RWPE1 (cell line): ENCODE measurements at regions not wholly inside any gene's neighbourhood (a gene's known extent, or its start where the extent isn't known, plus 50 kb on each side); places are given as distances from the start of the nearest gene placed in this dataset.

Experiments
- CTCF ChIA-PET: fragments of 350-600 bp; sonication (Branson Sonifier 250); formaldehyde crosslinking; extraction: SDS; loops from one replicate; lab custom pipeline; 2021; lab: Yijun Ruan, JAX
- POLR2A ChIA-PET: fragments of 400-600 bp; formaldehyde crosslinking; extraction: SDS; loops from one replicate; lab custom pipeline; 2020; ENCODE audit warnings: antibody characterized with exemption; ENCODE audit not compliant: low non-redundant PET; lab: Yijun Ruan, JAX
- DNase-seq: peaks from one replicate; pipeline ENCODE4 v3.0.0; 2012; ENCODE audit warnings: low spot score
- H3K27ac ChIP-seq: fragments of 450-650 bp; 2 replicates; pipeline ENCODE4 v1.5.1; 2017
- TF ChIP-seq, protein P1 (sequence below): fragments of 450-650 bp; conservative IDR thresholded peaks from 2 replicates; pipeline ENCODE4 v1.5.1; 2017; ENCODE audit warnings: low read depth, mild to moderate bottlenecking

DNA sequence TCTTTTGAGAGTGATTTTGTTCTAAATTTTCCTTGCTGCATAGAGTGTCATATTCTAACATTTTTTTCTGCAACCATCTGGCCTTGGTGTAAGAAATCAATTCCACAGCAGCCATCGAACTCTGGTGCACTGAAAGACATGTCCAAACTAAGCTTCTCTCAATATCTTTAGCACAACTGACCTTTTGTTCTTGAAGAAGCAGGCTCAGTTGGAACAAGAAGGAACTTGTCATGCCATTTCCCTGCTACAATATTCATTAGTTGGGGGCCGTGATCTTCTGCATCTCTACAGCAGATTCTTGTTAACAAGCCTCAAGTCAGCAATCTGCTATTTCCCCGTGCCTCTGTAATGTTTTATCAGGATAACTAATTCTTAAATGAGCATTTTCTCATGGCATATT is 1305.6 kb downstream of the CDH11 start:
- H3K27ac ChIP-seq = no peak overlapping the region
- TF ChIP-seq, protein P1, sequence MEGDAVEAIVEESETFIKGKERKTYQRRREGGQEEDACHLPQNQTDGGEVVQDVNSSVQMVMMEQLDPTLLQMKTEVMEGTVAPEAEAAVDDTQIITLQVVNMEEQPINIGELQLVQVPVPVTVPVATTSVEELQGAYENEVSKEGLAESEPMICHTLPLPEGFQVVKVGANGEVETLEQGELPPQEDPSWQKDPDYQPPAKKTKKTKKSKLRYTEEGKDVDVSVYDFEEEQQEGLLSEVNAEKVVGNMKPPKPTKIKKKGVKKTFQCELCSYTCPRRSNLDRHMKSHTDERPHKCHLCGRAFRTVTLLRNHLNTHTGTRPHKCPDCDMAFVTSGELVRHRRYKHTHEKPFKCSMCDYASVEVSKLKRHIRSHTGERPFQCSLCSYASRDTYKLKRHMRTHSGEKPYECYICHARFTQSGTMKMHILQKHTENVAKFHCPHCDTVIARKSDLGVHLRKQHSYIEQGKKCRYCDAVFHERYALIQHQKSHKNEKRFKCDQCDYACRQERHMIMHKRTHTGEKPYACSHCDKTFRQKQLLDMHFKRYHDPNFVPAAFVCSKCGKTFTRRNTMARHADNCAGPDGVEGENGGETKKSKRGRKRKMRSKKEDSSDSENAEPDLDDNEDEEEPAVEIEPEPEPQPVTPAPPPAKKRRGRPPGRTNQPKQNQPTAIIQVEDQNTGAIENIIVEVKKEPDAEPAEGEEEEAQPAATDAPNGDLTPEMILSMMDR = no peak
- CTCF ChIA-PET = no interaction called here
- POLR2A ChIA-PET = no interaction called here
- no peak for DNase-seq

DNA sequence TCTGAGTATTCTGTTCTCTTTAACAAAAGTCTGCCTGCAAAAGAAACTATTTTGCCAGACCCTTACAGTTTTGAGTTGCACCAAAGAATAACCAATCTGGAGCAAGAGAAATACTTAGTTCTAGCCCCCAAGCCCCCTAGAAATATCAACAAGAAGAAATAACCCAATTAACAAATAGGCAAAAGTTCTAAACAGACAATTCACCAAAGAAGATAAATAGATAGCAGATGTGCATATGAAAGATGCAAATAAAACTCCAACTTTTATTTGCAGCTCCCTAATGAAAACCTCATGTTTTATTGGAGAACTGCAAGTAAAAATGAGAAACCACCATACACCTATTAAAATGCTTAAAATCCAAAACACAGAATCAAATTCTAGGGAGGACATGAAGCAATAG is 1308.0 kb downstream of the CDH11 start:
- H3K27ac ChIP-seq = no peak overlapping the region
- no peak for DNase-seq
- CTCF ChIA-PET = no interaction called here
- TF ChIP-seq, protein P1 = no peak
- POLR2A ChIA-PET = no interaction called here

DNA sequence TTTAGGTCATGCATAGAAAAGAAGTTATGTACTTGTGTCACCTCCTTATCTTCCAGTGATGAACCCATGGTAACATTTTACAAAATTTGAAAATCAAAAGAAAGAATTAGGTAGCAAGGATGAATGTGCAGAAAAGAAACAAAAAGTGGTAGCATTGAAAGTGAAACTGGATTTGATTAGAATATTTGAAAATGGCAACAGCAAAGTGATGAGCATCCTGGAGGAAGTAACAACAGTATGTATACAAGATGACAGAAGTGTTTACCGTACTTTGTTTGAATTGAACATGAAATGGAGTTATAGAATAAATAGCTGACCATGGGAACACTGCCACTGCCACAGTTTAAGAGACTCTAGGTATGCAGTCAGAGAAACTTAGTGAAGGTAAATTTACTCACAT is 1313.1 kb downstream of the CDH11 start:
- no peak for DNase-seq
- ChIA-PET POLR2A (no interaction called here), CTCF (no interaction called here)
- no peak overlapping the region for H3K27ac ChIP-seq
- TF ChIP-seq, protein P1 = no peak

DNA sequence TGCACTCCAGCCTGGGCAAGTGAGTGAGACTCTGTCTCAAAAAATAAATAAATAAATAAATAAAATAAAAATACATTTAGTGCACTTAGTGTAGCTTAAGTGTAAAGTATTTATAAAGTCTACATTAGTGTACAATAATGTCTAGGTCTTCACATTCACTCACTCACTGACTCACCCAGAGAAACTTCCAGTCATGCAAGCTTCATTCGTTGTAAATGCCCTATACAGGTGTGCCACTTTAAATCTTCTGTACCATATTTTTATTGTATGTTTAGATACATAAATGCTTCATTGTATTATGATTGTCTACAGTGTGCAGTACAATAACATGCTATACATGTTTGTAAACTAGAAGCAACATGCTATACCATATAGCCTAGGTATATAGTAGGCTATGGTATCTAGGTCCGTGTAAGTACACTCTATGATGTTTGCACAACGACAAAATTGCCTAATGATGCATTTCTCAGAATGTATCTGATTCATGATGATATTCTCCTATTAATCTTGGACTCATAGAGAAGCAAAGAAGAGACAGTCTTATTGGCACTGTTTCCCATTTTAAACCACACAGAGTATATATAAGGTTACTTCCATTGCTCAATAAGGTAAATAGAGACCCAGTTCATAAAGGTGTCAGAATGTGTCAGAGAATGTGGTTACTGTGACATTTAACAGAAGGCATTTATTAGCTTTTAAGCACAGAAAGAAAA is 1314.9 kb downstream of the CDH11 start:
- H3K27ac ChIP-seq = no peak overlapping the region
- TF ChIP-seq, protein P1 = no peak
- DNase-seq = no peak
- ChIA-PET POLR2A (no interaction called here), CTCF (no interaction called here)

DNA sequence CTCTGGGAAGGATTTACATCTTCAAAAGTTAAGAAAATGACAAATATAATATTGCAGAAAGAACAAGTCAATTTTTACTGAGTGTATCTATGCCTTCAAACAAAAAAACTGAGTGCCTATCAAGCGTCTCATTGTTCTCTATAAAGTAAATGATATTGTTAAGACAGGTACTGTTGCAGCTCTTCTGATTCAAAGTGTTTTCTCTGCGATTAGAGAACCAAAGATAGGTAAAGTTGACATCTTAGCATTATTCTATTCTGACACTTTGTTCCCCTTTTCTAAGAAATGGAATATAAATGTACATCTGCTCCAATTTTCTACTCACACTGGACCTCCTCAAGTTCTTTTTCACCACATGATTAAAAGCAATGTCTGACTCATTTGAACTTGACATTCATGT is 1317.7 kb downstream of the CDH11 start:
- H3K27ac ChIP-seq = no peak overlapping the region
- ChIA-PET POLR2A (no interaction called here), CTCF (no interaction called here)
- TF ChIP-seq, protein P1 = no peak
- no peak for DNase-seq

DNA sequence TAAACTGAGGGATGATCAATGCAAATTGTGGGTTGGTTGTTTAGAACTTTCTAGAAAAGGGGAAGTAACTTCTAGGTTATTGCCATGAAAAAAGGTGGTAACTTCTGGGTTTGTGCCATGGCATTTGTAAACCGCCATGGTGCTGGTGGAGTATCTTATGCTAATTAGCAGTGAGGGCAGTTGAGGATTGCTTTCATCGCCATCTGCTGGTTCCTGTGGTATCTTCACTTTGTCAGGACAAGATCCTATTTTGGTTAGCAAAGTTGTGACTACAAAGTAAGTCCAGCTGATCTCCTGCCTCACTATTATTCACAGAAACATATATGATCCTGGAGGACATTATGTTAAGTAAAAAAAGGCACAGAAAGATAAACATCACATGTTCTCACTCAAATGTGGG is 1332.3 kb downstream of the CDH11 start:
- TF ChIP-seq, protein P1 = no peak
- no peak for DNase-seq
- H3K27ac ChIP-seq = no peak overlapping the region
- ChIA-PET POLR2A (no interaction called here), CTCF (no interaction called here)
